ENCODE measurements at regions not wholly inside any gene's neighbourhood (a gene's known extent, or its start where the extent isn't known, plus 50 kb on each side); places are given as distances from the start of the nearest gene placed in this dataset.

DNA sequence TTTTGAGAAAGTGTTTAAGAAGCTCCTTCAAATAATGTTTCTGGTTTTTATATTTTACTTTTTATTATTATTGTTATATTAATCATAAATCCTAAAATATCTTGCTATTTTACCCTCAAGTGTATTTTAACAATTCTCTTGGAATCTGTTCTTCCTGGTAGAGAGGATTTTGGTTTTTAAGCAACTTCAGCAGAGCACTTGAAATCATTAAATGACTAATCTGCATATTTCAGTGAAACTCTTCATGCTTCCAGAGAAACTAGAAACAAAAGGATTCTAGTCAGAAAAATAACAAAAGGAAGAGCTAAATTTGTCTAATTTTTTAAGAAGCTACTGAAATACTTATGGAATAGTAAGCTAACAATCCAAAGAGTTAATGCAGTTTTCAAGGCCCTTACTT lies 1057.3 kb downstream of the TLE1 start:
- Mint-ChIP-seq H3K4me1 (ENCODE audit: low read depth) (no peaks in the 10 kb centered on the region), H3K27ac (no peak overlapping the region), H3K36me3 (no peaks in the 10 kb centered on the region), H3K9me3 (ENCODE audit: low read depth) (peaks cover 19% of the 10 kb centered on the region), H3K27me3 (no peaks in the 10 kb centered on the region), H3K4me3 (no peak overlapping the region)

- no peaks in the 10 kb centered on the region for H3K9me3 Mint-ChIP-seq (ENCODE audit: low read depth)
- H3K27ac Mint-ChIP-seq = no peak overlapping the region
- no peaks in the 10 kb centered on the region for H3K4me1 Mint-ChIP-seq (ENCODE audit: low read depth)
- H3K4me3 Mint-ChIP-seq = no peak overlapping the region
- no peaks in the 10 kb centered on the region for H3K36me3 Mint-ChIP-seq
- H3K27me3 Mint-ChIP-seq = no peaks in the 10 kb centered on the region
These were observed 1050.7 kb downstream of the TLE4 start for GRCh38 chr9:80622508-80622907.

DNA sequence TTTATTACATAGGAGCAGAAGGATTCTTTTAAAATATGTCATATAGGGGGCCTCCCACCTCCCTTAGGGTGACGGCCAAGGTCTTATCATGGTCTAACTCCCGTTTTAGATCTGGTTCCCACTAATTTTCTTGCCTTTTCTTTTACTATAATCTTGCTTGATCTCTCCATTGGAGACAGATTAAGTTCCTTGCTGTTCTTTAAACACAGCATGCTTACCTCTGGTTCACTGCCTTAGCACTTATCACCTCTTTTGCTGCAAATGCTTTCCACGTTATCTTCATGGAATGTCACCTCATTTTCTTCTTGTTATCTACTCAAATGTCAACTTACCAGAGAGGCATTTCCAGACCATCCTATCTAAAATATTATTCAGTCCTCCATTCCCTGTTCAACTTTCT lies 1047.6 kb downstream of the TLE4 start:
- H3K9me3 Mint-ChIP-seq (ENCODE audit: low read depth) = no peaks in the 10 kb centered on the region
- H3K4me3 Mint-ChIP-seq = no peak overlapping the region
- no peak overlapping the region for H3K27ac Mint-ChIP-seq
- H3K27me3 Mint-ChIP-seq = no peaks in the 10 kb centered on the region
- no peaks in the 10 kb centered on the region for H3K4me1 Mint-ChIP-seq (ENCODE audit: low read depth)
- H3K36me3 Mint-ChIP-seq = no peaks in the 10 kb centered on the region

DNA sequence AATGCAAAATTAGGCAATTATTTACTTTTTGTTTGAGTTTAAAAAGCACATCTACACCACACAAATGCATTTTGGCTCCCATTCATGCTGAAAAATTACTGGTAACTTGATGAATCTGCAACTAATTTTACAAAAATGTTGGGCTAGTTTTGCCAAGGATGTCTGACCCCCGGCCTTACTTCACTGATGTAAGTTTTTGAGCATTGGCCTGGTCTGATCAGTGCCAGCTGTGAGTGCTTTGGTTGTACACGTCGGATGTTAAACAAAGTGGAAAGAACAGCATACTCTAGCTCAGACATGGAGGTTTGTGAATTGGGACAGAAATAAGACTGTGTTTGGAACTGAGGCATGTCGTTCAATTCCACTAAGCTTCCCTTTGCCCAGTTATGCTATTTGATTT lies 1044.2 kb downstream of the TLE4 start:
- Mint-ChIP-seq H3K4me1 (ENCODE audit: low read depth) (no peaks in the 10 kb centered on the region), H3K27me3 (no peaks in the 10 kb centered on the region), H3K4me3 (no peak overlapping the region), H3K27ac (no peak overlapping the region), H3K36me3 (no peaks in the 10 kb centered on the region), H3K9me3 (ENCODE audit: low read depth) (no peaks in the 10 kb centered on the region)

DNA sequence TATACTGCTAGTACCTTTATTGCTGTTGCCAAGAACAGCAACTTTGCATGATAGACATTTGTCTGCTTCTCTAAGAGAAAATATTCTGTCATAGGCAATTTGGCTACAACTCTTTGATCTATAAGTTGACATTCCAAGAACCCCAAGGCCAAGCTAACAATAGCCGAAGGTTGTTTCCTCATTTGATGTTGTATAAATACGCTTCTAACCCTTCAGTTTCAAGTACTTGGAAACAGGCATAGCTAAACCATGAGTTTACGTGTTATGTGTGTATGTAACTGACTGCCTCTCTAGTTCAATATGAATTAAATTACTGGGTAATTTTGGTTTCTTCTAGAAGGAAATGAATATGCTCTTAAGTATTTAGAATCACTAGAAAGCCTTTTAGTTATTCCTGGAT lies 1034.0 kb downstream of the TLE4 start:
- H3K4me1 Mint-ChIP-seq (ENCODE audit: low read depth) = no peaks in the 10 kb centered on the region
- no peaks in the 10 kb centered on the region for H3K36me3 Mint-ChIP-seq
- H3K27me3 Mint-ChIP-seq = no peaks in the 10 kb centered on the region
- H3K27ac Mint-ChIP-seq = no peak overlapping the region
- no peak overlapping the region for H3K4me3 Mint-ChIP-seq
- H3K9me3 Mint-ChIP-seq (ENCODE audit: low read depth) = no peaks in the 10 kb centered on the region

GRCh38 chr9:80605129-80605528 lies 1033.4 kb downstream of the TLE4 start:
- no peaks in the 10 kb centered on the region for H3K27me3 Mint-ChIP-seq
- no peaks in the 10 kb centered on the region for H3K9me3 Mint-ChIP-seq (ENCODE audit: low read depth)
- no peak overlapping the region for H3K4me3 Mint-ChIP-seq
- H3K27ac Mint-ChIP-seq = no peak overlapping the region
- no peaks in the 10 kb centered on the region for H3K36me3 Mint-ChIP-seq
- no peaks in the 10 kb centered on the region for H3K4me1 Mint-ChIP-seq (ENCODE audit: low read depth)

DNA sequence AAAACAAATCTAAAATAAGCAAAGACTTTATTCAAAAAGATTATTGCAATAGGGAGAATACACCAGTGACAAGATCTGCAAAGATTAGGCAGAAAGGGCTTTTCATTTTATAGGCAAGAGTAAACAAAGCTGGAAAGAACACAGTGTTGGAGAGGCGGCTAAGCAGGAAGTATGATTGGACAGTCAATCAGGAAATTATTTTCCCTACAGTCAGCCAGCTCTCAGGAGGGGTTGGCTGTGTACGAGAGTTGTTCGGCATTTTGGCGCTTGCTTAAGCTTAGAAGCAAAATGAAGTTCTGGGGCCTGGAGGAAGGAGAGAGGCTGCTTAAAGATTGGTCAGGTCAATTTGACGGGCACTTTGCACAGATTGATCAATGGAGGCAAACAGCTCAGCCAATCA lies 1030.5 kb downstream of the TLE4 start:
- no peaks in the 10 kb centered on the region for H3K4me1 Mint-ChIP-seq (ENCODE audit: low read depth)
- H3K9me3 Mint-ChIP-seq (ENCODE audit: low read depth) = peaks cover 8% of the 10 kb centered on the region
- no peak overlapping the region for H3K4me3 Mint-ChIP-seq
- H3K27me3 Mint-ChIP-seq = no peaks in the 10 kb centered on the region
- H3K36me3 Mint-ChIP-seq = no peaks in the 10 kb centered on the region
- no peak overlapping the region for H3K27ac Mint-ChIP-seq

DNA sequence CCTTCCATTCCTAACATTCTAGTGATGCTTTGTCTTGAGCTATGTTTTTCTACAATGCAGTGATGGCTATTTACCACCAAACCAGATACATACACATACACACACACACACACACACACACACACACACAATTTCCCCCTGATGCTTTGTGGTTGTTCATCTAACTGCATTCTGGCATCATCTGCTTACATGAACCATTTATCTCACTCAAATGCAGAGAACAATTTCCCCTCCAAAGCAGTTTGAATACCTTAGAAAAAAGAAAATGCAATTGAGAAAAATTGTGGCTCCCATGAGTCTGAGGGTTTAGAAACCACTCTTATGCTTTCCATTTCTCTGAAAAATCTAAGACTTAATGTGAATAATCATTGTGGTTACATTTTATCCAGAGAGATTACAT lies 1024.8 kb downstream of the TLE4 start:
- Mint-ChIP-seq H3K27ac (no peak overlapping the region), H3K36me3 (no peaks in the 10 kb centered on the region), H3K4me3 (no peak overlapping the region), H3K4me1 (ENCODE audit: low read depth) (no peaks in the 10 kb centered on the region), H3K27me3 (no peaks in the 10 kb centered on the region), H3K9me3 (ENCODE audit: low read depth) (peaks cover 8% of the 10 kb centered on the region)

- no peaks in the 10 kb centered on the region for H3K4me1 Mint-ChIP-seq (ENCODE audit: low read depth)
- no peaks in the 10 kb centered on the region for H3K27me3 Mint-ChIP-seq
- no peak overlapping the region for H3K27ac Mint-ChIP-seq
- no peak overlapping the region for H3K4me3 Mint-ChIP-seq
- no peaks in the 10 kb centered on the region for H3K36me3 Mint-ChIP-seq
- H3K9me3 Mint-ChIP-seq (ENCODE audit: low read depth) = peaks cover 8% of the 10 kb centered on the region
These were observed 1023.4 kb downstream of the TLE4 start for GRCh38 chr9:80595192-80595591.

DNA sequence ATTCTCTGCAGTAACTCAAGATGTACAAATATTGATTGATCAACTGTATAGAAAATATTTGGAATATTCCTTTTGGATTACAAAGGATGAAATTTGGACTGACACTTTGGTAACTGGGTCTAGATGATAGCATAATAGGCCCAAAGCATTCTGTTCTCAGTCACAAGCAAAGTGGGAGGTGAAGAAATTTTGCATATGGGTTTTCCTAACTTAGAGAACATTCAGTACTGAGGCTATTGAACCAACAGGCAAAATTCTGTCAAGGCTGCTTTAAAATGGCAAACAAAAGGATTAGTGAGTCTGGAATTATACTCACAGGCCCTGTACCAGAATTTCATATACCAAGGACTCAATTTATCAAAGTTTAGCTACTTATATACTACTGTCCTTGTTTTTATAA lies 1020.6 kb downstream of the TLE4 start:
- Mint-ChIP-seq H3K4me1 (ENCODE audit: low read depth) (no peaks in the 10 kb centered on the region), H3K36me3 (no peaks in the 10 kb centered on the region), H3K27me3 (no peaks in the 10 kb centered on the region), H3K9me3 (ENCODE audit: low read depth) (no peaks in the 10 kb centered on the region), H3K27ac (no peak overlapping the region), H3K4me3 (no peak overlapping the region)

GRCh38 chr9:80586786-80587330 lies 1015.1 kb downstream of the TLE4 start:
- Mint-ChIP-seq H3K27me3 (no peaks in the 10 kb centered on the region), H3K4me3 (no peak overlapping the region), H3K9me3 (ENCODE audit: low read depth) (peaks cover 5% of the 10 kb centered on the region), H3K36me3 (no peaks in the 10 kb centered on the region), H3K27ac (no peak overlapping the region), H3K4me1 (ENCODE audit: low read depth) (no peaks in the 10 kb centered on the region)

DNA sequence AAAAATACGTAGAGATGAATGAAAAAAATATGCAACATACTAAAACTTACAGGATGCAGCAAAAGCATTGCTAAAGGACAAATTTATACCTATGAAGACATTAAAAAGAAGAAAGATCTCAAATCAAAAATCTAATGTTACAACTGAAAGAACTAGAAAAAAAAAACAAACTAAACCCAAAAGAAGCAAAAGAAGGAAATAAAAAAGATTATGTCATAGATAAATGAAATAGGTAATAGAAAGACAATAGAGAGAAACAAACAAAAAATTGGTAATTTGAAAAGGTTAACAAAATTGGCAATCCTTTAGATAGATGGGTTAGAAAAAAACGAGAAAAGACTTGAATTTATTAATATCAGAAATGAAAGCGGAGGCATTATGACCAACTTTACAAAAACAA lies 1000.2 kb downstream of the TLE4 start:
- Mint-ChIP-seq H3K4me3 (no peak overlapping the region), H3K36me3 (no peaks in the 10 kb centered on the region), H3K27me3 (no peaks in the 10 kb centered on the region), H3K4me1 (ENCODE audit: low read depth) (no peaks in the 10 kb centered on the region), H3K9me3 (ENCODE audit: low read depth) (peaks cover 32% of the 10 kb centered on the region), H3K27ac (no peak overlapping the region)

GRCh38 chr9:80569236-80569635 lies 997.5 kb downstream of the TLE4 start:
- H3K27me3 Mint-ChIP-seq = no peaks in the 10 kb centered on the region
- no peaks in the 10 kb centered on the region for H3K36me3 Mint-ChIP-seq
- no peaks in the 10 kb centered on the region for H3K4me1 Mint-ChIP-seq (ENCODE audit: low read depth)
- H3K27ac Mint-ChIP-seq = no peak overlapping the region
- peaks cover 28% of the 10 kb centered on the region for H3K9me3 Mint-ChIP-seq (ENCODE audit: low read depth)
- no peak overlapping the region for H3K4me3 Mint-ChIP-seq

- H3K27me3 Mint-ChIP-seq = no peaks in the 10 kb centered on the region
- H3K36me3 Mint-ChIP-seq = no peaks in the 10 kb centered on the region
- H3K4me3 Mint-ChIP-seq = no peak overlapping the region
- H3K9me3 Mint-ChIP-seq (ENCODE audit: low read depth) = peaks cover 5% of the 10 kb centered on the region
- H3K27ac Mint-ChIP-seq = no peak overlapping the region
- H3K4me1 Mint-ChIP-seq (ENCODE audit: low read depth) = no peaks in the 10 kb centered on the region
These were observed 989.8 kb downstream of the TLE4 start for GRCh38 chr9:80561526-80561925.

- Mint-ChIP-seq H3K27ac (no peak overlapping the region), H3K4me3 (no peak overlapping the region), H3K9me3 (ENCODE audit: low read depth) (peaks cover 5% of the 10 kb centered on the region), H3K4me1 (ENCODE audit: low read depth) (no peaks in the 10 kb centered on the region), H3K27me3 (no peaks in the 10 kb centered on the region), H3K36me3 (no peaks in the 10 kb centered on the region)
These were observed 989.2 kb downstream of the TLE4 start for GRCh38 chr9:80560976-80561375.

DNA sequence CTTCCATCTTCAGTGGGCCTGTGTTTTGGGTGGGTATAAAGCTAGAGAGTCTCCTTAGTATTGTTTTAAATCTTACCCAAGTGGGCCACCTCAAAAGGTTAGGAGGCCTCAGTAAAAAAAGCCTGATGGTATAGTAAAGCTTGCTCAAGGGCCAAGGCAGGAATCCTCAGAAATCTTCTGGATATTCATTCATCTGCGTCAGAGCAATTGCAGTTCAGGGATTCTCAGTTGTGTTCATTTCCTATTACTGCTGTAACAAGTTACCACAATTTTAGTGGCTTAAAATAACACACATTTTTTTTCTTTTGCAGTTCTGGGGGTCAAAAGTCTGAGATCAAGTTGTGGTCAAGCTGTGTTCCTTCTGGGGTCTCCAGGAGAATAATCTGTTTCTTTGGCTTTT lies 985.5 kb downstream of the TLE4 start:
- Mint-ChIP-seq H3K4me1 (ENCODE audit: low read depth) (no peaks in the 10 kb centered on the region), H3K4me3 (no peak overlapping the region), H3K36me3 (no peaks in the 10 kb centered on the region), H3K9me3 (ENCODE audit: low read depth) (no peaks in the 10 kb centered on the region), H3K27ac (no peak overlapping the region), H3K27me3 (no peaks in the 10 kb centered on the region)
